Right lobe of liver (tissue), 6 donors: ENCODE measurements at regions not wholly inside any gene's neighbourhood (a gene's known extent, or its start where the extent isn't known, plus 50 kb on each side); places are given as distances from the start of the nearest gene placed in this dataset.
A peak's percentile ranks its signal among the peaks of the same experiment; 100 is the strongest.

Experiments used
- ATAC-seq, 4 donors: fragments of 200-7000 bp; cut with Tn5 transposase; one replicate each; pipeline ENCODE4 v1.9.1; 2020; ENCODE audit warnings: mild to moderate bottlenecking in 4 of 4, moderate library complexity in 4 of 4
- DNase-seq, 3 donors: peaks; one replicate each; pipeline ENCODE4 v3.0.0-alpha.2; 2020
- H3K27ac ChIP-seq, 3 donors: fragments of 200-600 bp; one replicate each; pipeline ENCODE4 v1.8.0; 2022
- H3K27me3 ChIP-seq, 2 donors: fragments of 200-600 bp; one replicate each; pipeline ENCODE4 v1.8.0; 2022
- H3K36me3 ChIP-seq, 4 donors: fragments of 200-600 bp; sonication (generic) in 1 of 4; one replicate each; pipeline versions ENCODE4 v1.5.1 to v1.8.0; 2017 to 2022; ENCODE audit warnings: control low read depth in 1 of 4
- H3K4me1 ChIP-seq, 4 donors: fragments of 200-600 bp; sonication (generic) in 1 of 4; one replicate each; pipeline versions ENCODE4 v1.5.1 to v1.8.0; 2017 to 2022; ENCODE audit warnings: control low read depth in 1 of 4
- H3K4me3 ChIP-seq, 3 donors: fragments of 200-600 bp; one replicate each; pipeline ENCODE4 v1.8.0; 2022
- H3K9me3 ChIP-seq, 4 donors: fragments of 200-600 bp; sonication (generic) in 1 of 4; one replicate each; pipeline versions ENCODE4 v1.5.1 to v1.8.0; 2017 to 2022; ENCODE audit warnings: control low read depth in 1 of 4
- CTCF ChIP-seq, 4 donors: fragments of 200-600 bp in 3 of 4; fragments of 450-650 bp in 1 of 4; IDR thresholded peaks; one replicate each; pipeline versions ENCODE4 v1.5.1 to v1.8.0; 2016 to 2022; ENCODE audit warnings: antibody characterized with exemption in 4 of 4, mild to moderate bottlenecking in 2 of 4
- POLR2A ChIP-seq: fragments of 450-650 bp; IDR thresholded peaks from one replicate; pipeline ENCODE4 v1.6.1; 2017; ENCODE audit warnings: antibody characterized with exemption, mild to moderate bottlenecking
- WGBS: methylation state at CpG from one replicate; pipeline ENCODE4 v1.1.6; 2018; ENCODE audit warnings: low coverage, low lambda C conversion rate; ENCODE audit not compliant: insufficient coverage; ENCODE audit errors: missing lambda C conversion rate; 5-methylcytosine and 5-hydroxymethylcytosine counted together
- intact Hi-C, 2 donors: fragments of 100-400 bp; cut with DNase I; formaldehyde crosslinking; loops; one replicate each; pipeline versions ENCODE4 v1.11.2 to v1.14.1; 2022
- donor health status: DM: no; HTN: yes; CAD: no.
- donor health status: DM: no; HTN: no; CAD: no.
- donor health status: DM: no; HTN: no; CAD: no.
- donor health status: DM: no; HTN: yes; CAD: no.
- donor health status: DM: no; HTN: yes; CAD: no.

- DNase-seq (no peak), ATAC-seq (no peak)
- Histone ChIP-seq H3K9me3 (no peaks in the 10 kb centered on the region), H3K4me1 (no peaks in the 10 kb centered on the region), H3K4me3 (no peak overlapping the region), H3K27me3 (no peaks in the 10 kb centered on the region), H3K27ac (no peak overlapping the region), H3K36me3 (no peaks in the 10 kb centered on the region)
- no peak for TF ChIP-seq POLR2A
- TF ChIP-seq CTCF (IDR thresholded peaks at IDR 0.05), result no peak
- intact Hi-C loops, result no loop called here
- 33% methylated on average over 1 of the region's 5 CpGs for WGBS
These were observed 344.9 kb downstream of the FSCB start for GRCh38 chr14:44162197-44162596.

GRCh38 chr14:44154874-44155273 is 352.2 kb downstream of the FSCB start:
- H3K4me1 ChIP-seq, result no peaks in the 10 kb centered on the region
- DNase-seq (peak in 1 of 3 donors; percentile 32), ATAC-seq (peak in 3 of 4 donors; percentile 34 to 99 (median 59))
- no peak overlapping the region for H3K4me3 ChIP-seq
- H3K27me3 ChIP-seq, result no peaks in the 10 kb centered on the region
- TF ChIP-seq POLR2A (no peak), CTCF (IDR thresholded peaks at IDR 0.05) (no peak)
- intact Hi-C loops, result no loop called here
- H3K9me3 ChIP-seq, result no peaks in the 10 kb centered on the region
- no peak overlapping the region for H3K27ac ChIP-seq
- H3K36me3 ChIP-seq, result no peaks in the 10 kb centered on the region

GRCh38 chr14:44154446-44154845 is 352.6 kb downstream of the FSCB start:
- WGBS, result no CpG with 5 or more reads among the region's 1 CpG
- intact Hi-C loops, result no loop called here

GRCh38 chr14:44151130-44151820 is 355.8 kb downstream of the FSCB start:
- H3K4me3 ChIP-seq, result no peak overlapping the region
- no peak for ATAC-seq
- no peaks in the 10 kb centered on the region for H3K36me3 ChIP-seq
- H3K4me1 ChIP-seq, result no peaks in the 10 kb centered on the region
- intact Hi-C loops, result no loop called here
- TF ChIP-seq CTCF (IDR thresholded peaks at IDR 0.05), result no peak
- no peak for TF ChIP-seq POLR2A
- WGBS, result 60% methylated on average over 2 of the region's 2 CpGs
- H3K27ac ChIP-seq, result no peak overlapping the region
- H3K9me3 ChIP-seq, result no peaks in the 10 kb centered on the region
- no peaks in the 10 kb centered on the region for H3K27me3 ChIP-seq
- DNase-seq, result no peak

More at GRCh38 chr14:44154446-44154845, 352.6 kb downstream of the FSCB start:
- Histone ChIP-seq H3K36me3 (no peaks in the 10 kb centered on the region), H3K9me3 (no peaks in the 10 kb centered on the region), H3K27me3 (no peaks in the 10 kb centered on the region), H3K4me3 (no peak overlapping the region), H3K4me1 (no peaks in the 10 kb centered on the region), H3K27ac (no peak overlapping the region)
- DNase-seq, result no peak
- peak in 1 of 4 donors; percentile 40 for ATAC-seq
- TF ChIP-seq POLR2A, result no peak
- TF ChIP-seq CTCF (IDR thresholded peaks at IDR 0.05), result no peak
